GM12874 (cell line): ENCODE measurements at regions not wholly inside any gene's neighbourhood (a gene's known extent, or its start where the extent isn't known, plus 50 kb on each side); places are given as distances from the start of the nearest gene placed in this dataset.

ENCODE experiments used
- CTCF ChIP-seq: IDR thresholded peaks from 2 replicates; pipeline ENCODE4 v1.5.1; 2011; ENCODE audit warnings: low read depth, mild to moderate bottlenecking, control low read depth, low read length, moderate library complexity; ENCODE audit not compliant: insufficient read depth

- no peak for TF ChIP-seq CTCF
Observed at GRCh38 chr2:14364471-14364870, 268.0 kb upstream of the LRATD1 start.

DNA sequence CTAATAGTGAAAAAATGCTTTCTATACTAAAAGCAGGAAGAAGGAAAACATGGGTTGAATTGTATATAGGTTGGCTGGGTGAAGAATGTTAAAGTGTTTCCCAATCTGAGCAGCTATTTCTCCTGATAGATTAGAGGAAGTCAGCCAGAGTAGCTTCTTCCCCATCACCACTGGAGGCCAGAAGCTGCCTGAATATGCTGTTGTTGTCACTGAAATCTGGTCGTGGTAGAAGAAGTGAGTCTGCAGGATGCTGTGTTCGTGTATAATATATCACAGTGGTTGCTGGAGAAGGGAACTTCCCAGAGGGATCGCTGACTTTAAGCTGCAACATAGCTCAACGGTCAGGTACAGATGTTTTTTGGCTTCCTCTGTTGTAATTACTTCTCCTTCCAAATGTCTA lies 247.5 kb upstream of the LRATD1 start:
- peak; percentile 26; the same call in 1 of the 2 replicates for TF ChIP-seq CTCF

DNA sequence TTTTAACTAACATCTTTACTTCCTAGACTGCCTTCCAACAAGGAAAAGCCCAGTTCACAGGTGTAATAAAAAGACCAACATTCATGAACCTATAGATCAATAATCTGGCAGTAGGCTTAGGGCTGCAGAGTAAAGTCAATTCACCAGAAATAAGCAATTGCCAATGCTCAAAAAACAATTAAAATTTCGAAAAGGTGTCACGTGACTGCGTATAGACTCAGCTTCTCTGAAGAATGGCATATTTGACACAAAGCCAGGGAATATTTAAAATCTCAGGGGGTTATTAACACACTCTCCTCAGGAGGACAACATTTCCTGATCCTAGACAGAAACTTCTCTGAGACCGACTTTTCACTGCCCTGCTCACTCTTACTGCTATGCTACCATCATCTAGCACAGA lies 245.2 kb upstream of the LRATD1 start:
- no peak for TF ChIP-seq CTCF

GRCh38 chr2:14388724-14389123 lies 243.8 kb upstream of the LRATD1 start:
- TF ChIP-seq CTCF: no peak

- TF ChIP-seq CTCF: no peak
Observed at GRCh38 chr2:14396533-14397083, 235.9 kb upstream of the LRATD1 start.

DNA sequence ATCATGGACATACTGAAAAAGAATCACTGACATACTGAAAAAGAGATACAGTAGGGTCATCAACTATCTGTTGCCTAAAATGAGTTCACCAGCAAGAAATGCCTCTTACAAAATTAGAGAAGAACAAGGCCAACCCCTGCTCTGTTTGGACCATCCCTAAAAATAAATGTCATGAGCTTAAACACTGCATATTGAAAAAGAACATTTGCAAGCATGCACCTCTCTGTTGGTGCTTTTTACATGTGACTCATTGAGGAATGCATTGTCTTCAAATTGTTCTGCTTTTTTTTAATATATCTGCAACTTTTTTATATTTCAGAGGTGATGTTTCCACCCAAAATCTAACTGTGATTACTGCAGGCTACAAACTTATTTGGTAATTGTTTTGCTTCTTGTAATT lies 233.9 kb upstream of the LRATD1 start:
- TF ChIP-seq CTCF: no peak

GRCh38 chr2:14401873-14402272 lies 230.6 kb upstream of the LRATD1 start:
- no peak for TF ChIP-seq CTCF

DNA sequence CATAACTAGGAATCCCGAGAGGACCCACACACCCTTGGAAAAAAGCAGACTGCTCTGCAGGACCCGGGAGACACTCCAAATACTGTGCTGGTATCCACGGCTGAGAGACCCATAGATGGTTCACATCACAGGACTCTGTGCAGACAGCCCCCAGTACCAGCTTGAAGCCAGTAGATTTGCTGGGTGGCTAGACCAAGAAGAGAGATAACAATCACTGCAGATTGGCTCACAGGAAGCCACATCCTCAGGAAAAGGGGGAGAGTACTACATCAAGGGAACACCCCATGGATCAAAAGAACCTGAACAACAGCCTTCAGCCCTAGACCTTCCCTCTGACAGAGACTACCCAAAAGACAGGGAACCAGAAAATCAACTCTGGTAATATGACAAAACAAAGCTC lies 223.8 kb upstream of the LRATD1 start:
- TF ChIP-seq CTCF: no peak
